ENCODE measurements at regions not wholly inside any gene's neighbourhood (a gene's known extent, or its start where the extent isn't known, plus 50 kb on each side); places are given as distances from the start of the nearest gene placed in this dataset.
"Not testable (repeated sequence)": the region's sequence is repeated elsewhere in the genome, so short reads cannot be mapped to it uniquely, and the experiment has no call there.

- DNase-seq (ENCODE audit: low spot score): no peak
These were observed 147.8 kb downstream of the SEM1 start for GRCh38 chr7:96561892-96562291.

- no peak for DNase-seq (ENCODE audit: low spot score)
These were observed 151.1 kb downstream of the SEM1 start for GRCh38 chr7:96558530-96558929.

GRCh38 chr7:96558093-96558492, 151.6 kb downstream of the SEM1 start:
- DNase-seq (ENCODE audit: low spot score): no peak

- not testable (repeated sequence) for DNase-seq (ENCODE audit: low spot score)
These were observed 152.0 kb downstream of the SEM1 start for GRCh38 chr7:96557598-96557997.

GRCh38 chr7:96548664-96549063, 161.0 kb downstream of the SEM1 start:
- DNase-seq (ENCODE audit: low spot score): no peak

- no peak for DNase-seq (ENCODE audit: low spot score)
These were observed 162.3 kb downstream of the SEM1 start for GRCh38 chr7:96547371-96547811.

- DNase-seq (ENCODE audit: low spot score): no peak
These were observed 163.2 kb downstream of the SEM1 start for GRCh38 chr7:96546426-96546825.

- DNase-seq (ENCODE audit: low spot score): no peak
These were observed 170.2 kb downstream of the SEM1 start for GRCh38 chr7:96539471-96539870.

- DNase-seq (ENCODE audit: low spot score): no peak
These were observed 171.0 kb downstream of the SEM1 start for GRCh38 chr7:96538632-96539031.

- no peak for DNase-seq (ENCODE audit: low spot score)
These were observed 175.4 kb downstream of the SEM1 start for GRCh38 chr7:96534221-96534620.

GRCh38 chr7:96532428-96532935, 177.2 kb downstream of the SEM1 start:
- no peak for DNase-seq (ENCODE audit: low spot score)

- DNase-seq (ENCODE audit: low spot score): no peak
These were observed 178.3 kb downstream of the SEM1 start for GRCh38 chr7:96531331-96531730.

- DNase-seq (ENCODE audit: low spot score): no peak
These were observed 178.9 kb downstream of the SEM1 start for GRCh38 chr7:96530786-96531185.

GRCh38 chr7:96527133-96527827, 182.4 kb downstream of the SEM1 start:
- no peak for DNase-seq (ENCODE audit: low spot score)

- peak; percentile 75 for DNase-seq (ENCODE audit: low spot score)
These were observed 183.2 kb downstream of the SEM1 start for GRCh38 chr7:96526496-96526895.

GRCh38 chr7:96521068-96521894, 188.4 kb downstream of the SEM1 start:
- DNase-seq (ENCODE audit: low spot score): no peak

- DNase-seq (ENCODE audit: low spot score): no peak
These were observed 186.5 kb upstream of the SLC25A13 start for GRCh38 chr7:96508371-96508770.

GRCh38 chr7:96503597-96503996, 181.7 kb upstream of the SLC25A13 start:
- no peak for DNase-seq (ENCODE audit: low spot score)

- DNase-seq (ENCODE audit: low spot score): no peak
These were observed 179.4 kb upstream of the SLC25A13 start for GRCh38 chr7:96501318-96501717.

- DNase-seq (ENCODE audit: low spot score): no peak
These were observed 177.6 kb upstream of the SLC25A13 start for GRCh38 chr7:96499532-96499931.

GRCh38 chr7:96497567-96497966, 175.7 kb upstream of the SLC25A13 start:
- DNase-seq (ENCODE audit: low spot score): no peak

- DNase-seq (ENCODE audit: low spot score): no peak
These were observed 173.9 kb upstream of the SLC25A13 start for GRCh38 chr7:96495751-96496216.

GRCh38 chr7:96486681-96487080, 164.8 kb upstream of the SLC25A13 start:
- DNase-seq (ENCODE audit: low spot score): no peak
